Testis (tissue), 2 donors: ENCODE measurements at regions not wholly inside any gene's neighbourhood (a gene's known extent, or its start where the extent isn't known, plus 50 kb on each side); places are given as distances from the start of the nearest gene placed in this dataset.

ENCODE experiments used
- POLR2A ChIP-seq: fragments of 450-650 bp; IDR thresholded peaks from one replicate; pipeline ENCODE4 v1.6.1; 2017; ENCODE audit warnings: antibody characterized with exemption, mild to moderate bottlenecking, moderate library complexity
- TF ChIP-seq, protein P1 (sequence below), 3 experiments: fragments of 450-650 bp in 2 of 3; fragments of 200-600 bp in 1 of 3; sonication (generic) in 1 of 3; IDR thresholded peaks; one replicate each; pipeline ENCODE4 v1.5.1; 2016 to 2019; ENCODE audit warnings: antibody characterized with exemption in 3 of 3, mild to moderate bottlenecking in 2 of 3, moderate library complexity in 1 of 3

GRCh38 chr21:28072601-28073000 lies 920.1 kb downstream of the LTN1 start:
- TF ChIP-seq, protein P1, sequence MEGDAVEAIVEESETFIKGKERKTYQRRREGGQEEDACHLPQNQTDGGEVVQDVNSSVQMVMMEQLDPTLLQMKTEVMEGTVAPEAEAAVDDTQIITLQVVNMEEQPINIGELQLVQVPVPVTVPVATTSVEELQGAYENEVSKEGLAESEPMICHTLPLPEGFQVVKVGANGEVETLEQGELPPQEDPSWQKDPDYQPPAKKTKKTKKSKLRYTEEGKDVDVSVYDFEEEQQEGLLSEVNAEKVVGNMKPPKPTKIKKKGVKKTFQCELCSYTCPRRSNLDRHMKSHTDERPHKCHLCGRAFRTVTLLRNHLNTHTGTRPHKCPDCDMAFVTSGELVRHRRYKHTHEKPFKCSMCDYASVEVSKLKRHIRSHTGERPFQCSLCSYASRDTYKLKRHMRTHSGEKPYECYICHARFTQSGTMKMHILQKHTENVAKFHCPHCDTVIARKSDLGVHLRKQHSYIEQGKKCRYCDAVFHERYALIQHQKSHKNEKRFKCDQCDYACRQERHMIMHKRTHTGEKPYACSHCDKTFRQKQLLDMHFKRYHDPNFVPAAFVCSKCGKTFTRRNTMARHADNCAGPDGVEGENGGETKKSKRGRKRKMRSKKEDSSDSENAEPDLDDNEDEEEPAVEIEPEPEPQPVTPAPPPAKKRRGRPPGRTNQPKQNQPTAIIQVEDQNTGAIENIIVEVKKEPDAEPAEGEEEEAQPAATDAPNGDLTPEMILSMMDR (IDR thresholded peaks at IDR 0.05): no peak
- TF ChIP-seq POLR2A: no peak
